K562 (cell line): ENCODE measurements at regions not wholly inside any gene's neighbourhood (a gene's known extent, or its start where the extent isn't known, plus 50 kb on each side); places are given as distances from the start of the nearest gene placed in this dataset.

Experiments
- ATAC-seq: fragments of 200-7000 bp; cut with Tn5 transposase; 3 replicates; pipeline ENCODE4 v1.9.1; 2020; ENCODE audit warnings: moderate library complexity
- BruUV-seq: library from RNA; stranded (reverse); fragments of 400-500 nt; replicated peaks from 2 replicates; lab custom pipeline; 2021; lab: Mats Ljungman, UMichigan
- CTCF ChIA-PET: fragments of 300-600 bp; formaldehyde crosslinking; extraction: SDS; loops from one replicate; lab custom pipeline; 2021; ENCODE audit warnings: low intra/inter-chr PET ratio; lab: Yijun Ruan, JAX
- POLR2A ChIA-PET: fragments of 300-600, 350-650 bp; sonication (Branson Sonifier 250); formaldehyde crosslinking; extraction: SDS; loops from one replicate; lab custom pipeline; 2021; ENCODE audit warnings: antibody characterized with exemption, inconsistent platforms; lab: Yijun Ruan, JAX
- DNase-seq, 4 experiments: peaks; one replicate each; pipeline versions ENCODE4 v3.0.0 to v3.0.0-alpha.2; 2011 to 2018; ENCODE audit warnings: low spot score in 3 of 4, mixed read lengths in 3 of 4; ENCODE audit errors: extremely low read depth in 1 of 4
- FAIRE-seq: peaks from 2 replicates; lab custom pipeline; 2011; peaks lifted over from hg19 to GRCh38; lab: Jason Lieb, UNC
- H2AFZ ChIP-seq: 2 replicates; pipeline ENCODE4 v1.6.0; 2011; ENCODE audit warnings: low read depth, low read length, control low read depth, inconsistent platforms
- H3K27ac ChIP-seq: fragments of 200-600 bp; 3 replicates; pipeline ENCODE4 v1.8.0; 2011; ENCODE audit warnings: low read depth, mild to moderate bottlenecking, control low read depth, inconsistent platforms, low read length, moderate library complexity, mixed read lengths; ENCODE audit errors: extremely low read depth
- H3K27me3 ChIP-seq, 2 experiments: fragments of 300-600 bp in 1 of 2; 2 replicates in 1 of 2; 3 replicates in 1 of 2; pipeline versions ENCODE4 v1.6.0 to v1.8.0; 2011; ENCODE audit warnings: inconsistent platforms in 2 of 2, low read length in 2 of 2, mild to moderate bottlenecking in 1 of 2, mixed read lengths in 1 of 2, moderate library complexity in 1 of 2; ENCODE audit not compliant: control insufficient read depth in 2 of 2, insufficient read depth in 2 of 2
- H3K36me3 ChIP-seq: fragments of 300-600 bp; 3 replicates; pipeline ENCODE4 v1.8.0; 2011; ENCODE audit warnings: mild to moderate bottlenecking, low read length, inconsistent platforms; ENCODE audit not compliant: control insufficient read depth, insufficient read depth
- H3K4me1 ChIP-seq, 2 experiments: fragments of 200-600 bp in 1 of 2; replicated peaks in 1 of 2; 2 replicates in 1 of 2; 3 replicates in 1 of 2; pipeline versions ENCODE4 v1.5.1 to v1.8.0; 2011; ENCODE audit warnings: inconsistent platforms in 2 of 2, low read length in 2 of 2, mild to moderate bottlenecking in 1 of 2, mixed read lengths in 1 of 2, moderate library complexity in 1 of 2; ENCODE audit not compliant: control insufficient read depth in 2 of 2, insufficient read depth in 2 of 2
- H3K4me2 ChIP-seq: 2 replicates; pipeline ENCODE4 v1.6.1; 2011; ENCODE audit warnings: low read length, control low read depth, inconsistent platforms, mixed read lengths; ENCODE audit not compliant: insufficient read depth
- H3K4me3 ChIP-seq: fragments of 200-600 bp; sonication (generic), shearing (Covaris generic); 2 replicates; pipeline ENCODE4 v1.5.1; 2016; ENCODE audit warnings: control low read depth, inconsistent platforms
- H3K79me2 ChIP-seq: fragments of 200-600 bp; 3 replicates; pipeline ENCODE4 v1.8.0; 2011; ENCODE audit warnings: low read length, inconsistent platforms; ENCODE audit not compliant: control insufficient read depth, insufficient read depth
- H3K9ac ChIP-seq, 2 experiments: 2 replicates each; pipeline versions ENCODE4 v1.6.0 to v1.6.1; 2011; ENCODE audit warnings: low read depth in 2 of 2, low read length in 2 of 2, control low read depth in 1 of 2, inconsistent platforms in 1 of 2, mild to moderate bottlenecking in 1 of 2, mixed read lengths in 1 of 2; ENCODE audit not compliant: insufficient read depth in 1 of 2
- H3K9me1 ChIP-seq: one replicate; pipeline ENCODE4 v1.6.0; 2011; ENCODE audit warnings: inconsistent platforms, mild to moderate bottlenecking, low read length, moderate library complexity; ENCODE audit not compliant: control insufficient read depth, insufficient read depth
- H3K9me3 ChIP-seq: replicated peaks from 2 replicates; pipeline ENCODE4 v1.5.1; 2011; ENCODE audit warnings: low read depth, low read length, inconsistent platforms; ENCODE audit not compliant: control insufficient read depth, insufficient read depth
- H4K20me1 ChIP-seq: replicated peaks from 2 replicates; pipeline ENCODE4 v1.6.1; 2011; ENCODE audit warnings: low read length, inconsistent platforms, mixed read lengths; ENCODE audit not compliant: control insufficient read depth, insufficient read depth
- CSDE1 ChIP-seq, 2 experiments: fragments of 450-650 bp; IDR thresholded peaks; 2 replicates each; pipeline ENCODE4 v1.6.1; 2016; ENCODE audit warnings: mild to moderate bottlenecking in 1 of 2
- MAFF ChIP-seq: IDR thresholded peaks from 2 replicates; pipeline ENCODE4 v1.6.1; 2012; ENCODE audit warnings: low read length, improper control_type of control experiment
- MEIS2 ChIP-seq: fragments of 450-650 bp; IDR thresholded peaks from 2 replicates; pipeline ENCODE4 v1.6.1; 2014; ENCODE audit warnings: mild to moderate bottlenecking; ENCODE audit not compliant: partially characterized antibody
- NFIC ChIP-seq: fragments of 450-650 bp; IDR thresholded peaks from 2 replicates; pipeline ENCODE4 v1.6.1; 2017; ENCODE audit warnings: mild to moderate bottlenecking, inconsistent platforms
- SAFB2 ChIP-seq: fragments of 200-400 bp; formaldehyde crosslinking; IDR thresholded peaks from 2 replicates; pipeline ENCODE4 v1.6.1; 2018; ENCODE audit warnings: borderline replicate concordance, low read length, low read depth, moderate library complexity; ENCODE audit not compliant: severe bottlenecking
- ZNF224 ChIP-seq: sonication (generic); formaldehyde crosslinking; IDR thresholded peaks from 2 replicates; pipeline ENCODE4 v1.8.0; 2022; ENCODE audit warnings: mild to moderate bottlenecking, missing genetic modification reagents
- ZNF24 ChIP-seq: fragments of 450-650 bp; IDR thresholded peaks from 2 replicates; pipeline ENCODE4 v1.6.1; 2016
- WGBS: fragments of 100-300 bp; shearing (Covaris generic); methylation state at CpG from one replicate; pipeline ENCODE4 v1.1.6; 2016; ENCODE audit warnings: low coverage, mixed read lengths; ENCODE audit not compliant: insufficient coverage; ENCODE audit errors: missing lambda C conversion rate; 5-methylcytosine and 5-hydroxymethylcytosine counted together
- in situ Hi-C: fragments of 300-500 bp; cut with MboI; formaldehyde crosslinking; loops from 4 replicates; pipeline ENCODE4 v1.15.0; 2018; ENCODE audit warnings: inconsistent platforms, mixed read lengths
- intact Hi-C: fragments of 100-400 bp; cut with micrococcal nuclease; formaldehyde crosslinking; loops from 2 replicates; pipeline ENCODE4 v1.14.2; 2022
- TF ChIP-seq, protein P1 (sequence below): sonication (generic); formaldehyde crosslinking; IDR thresholded peaks from 2 replicates; pipeline ENCODE4 v1.4.0; 2020; ENCODE audit warnings: mild to moderate bottlenecking, missing genetic modification reagents
- TF ChIP-seq, protein P2 (sequence below), 3 experiments: fragments of 200-800 bp in 1 of 3; fragments of 250-450 bp in 1 of 3; fragments of 450-650 bp in 1 of 3; sonication (Bioruptor Pico) in 1 of 3; sonication (Bioruptor generic) in 1 of 3; formaldehyde crosslinking in 1 of 3; IDR thresholded peaks; 2 replicates each; pipeline versions ENCODE4 v1.6.1 to v1.8.0; 2016 to 2022; ENCODE audit warnings: mild to moderate bottlenecking in 2 of 3, missing genetic modification characterization in 2 of 3, missing compliant biosample characterization in 1 of 3, moderate library complexity in 1 of 3

DNA sequence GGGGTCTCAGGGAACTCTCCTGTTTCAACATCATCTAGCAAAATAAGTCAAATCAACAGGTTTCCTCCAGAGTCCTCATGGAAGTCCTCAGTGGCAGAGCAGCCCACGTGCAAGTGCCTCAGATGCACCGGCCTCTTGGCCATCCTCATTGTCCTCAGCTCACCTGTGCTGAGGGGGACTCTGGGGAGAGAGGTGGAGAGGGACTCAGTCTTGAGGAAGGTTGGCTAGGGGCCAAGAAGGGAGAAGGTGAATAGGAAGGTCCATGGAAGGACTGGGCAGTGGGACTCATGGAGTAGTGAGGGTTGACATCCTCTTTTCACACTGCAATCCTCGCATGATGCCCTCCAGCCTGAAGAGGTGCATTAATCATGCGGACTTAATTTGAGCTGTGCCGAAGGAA lies 77.9 kb upstream of the DUSP22 start:
- DNase-seq (no peak), ATAC-seq (no peak), FAIRE-seq (no peak)
- ChIA-PET CTCF (no interaction called here), POLR2A (interaction anchor here (0.6 kb wide), 1 partner anchor 272 kb away, joined by 3 read pairs; no protein-coding TSS in a partner anchor)
- in situ Hi-C loops = loop anchor here (10.0 kb wide), 1 partner anchor 190 kb away; no protein-coding TSS in a partner anchor
- H3K4me2 ChIP-seq = no peak overlapping the region
- peak; percentile 53 for TF ChIP-seq NFIC
- TF ChIP-seq MAFF = no peak
- intact Hi-C loops = no loop called here
- H3K27me3 ChIP-seq = peaks cover 32 to 54% of the 10 kb centered on the region in 2 experiments
- H3K9me3 ChIP-seq = no peaks in the 10 kb centered on the region
- no peak overlapping the region for H3K4me3 ChIP-seq
- H3K9ac ChIP-seq = no peak overlapping the region
- H2AFZ ChIP-seq = no peak overlapping the region
- H3K79me2 ChIP-seq = no peaks in the 10 kb centered on the region
- WGBS = 4% methylated on average over 5 of the region's 5 CpGs
- BruUV-seq = no TSS peak
- H3K36me3 ChIP-seq = no peaks in the 10 kb centered on the region
- no peaks in the 10 kb centered on the region for H3K9me1 ChIP-seq
- H4K20me1 ChIP-seq = no peaks in the 10 kb centered on the region
- peaks cover 0 to 7% of the 10 kb centered on the region in 2 experiments; a peak in 2 of 5 replicates for H3K4me1 ChIP-seq
- H3K27ac ChIP-seq = no peak overlapping the region

DNA sequence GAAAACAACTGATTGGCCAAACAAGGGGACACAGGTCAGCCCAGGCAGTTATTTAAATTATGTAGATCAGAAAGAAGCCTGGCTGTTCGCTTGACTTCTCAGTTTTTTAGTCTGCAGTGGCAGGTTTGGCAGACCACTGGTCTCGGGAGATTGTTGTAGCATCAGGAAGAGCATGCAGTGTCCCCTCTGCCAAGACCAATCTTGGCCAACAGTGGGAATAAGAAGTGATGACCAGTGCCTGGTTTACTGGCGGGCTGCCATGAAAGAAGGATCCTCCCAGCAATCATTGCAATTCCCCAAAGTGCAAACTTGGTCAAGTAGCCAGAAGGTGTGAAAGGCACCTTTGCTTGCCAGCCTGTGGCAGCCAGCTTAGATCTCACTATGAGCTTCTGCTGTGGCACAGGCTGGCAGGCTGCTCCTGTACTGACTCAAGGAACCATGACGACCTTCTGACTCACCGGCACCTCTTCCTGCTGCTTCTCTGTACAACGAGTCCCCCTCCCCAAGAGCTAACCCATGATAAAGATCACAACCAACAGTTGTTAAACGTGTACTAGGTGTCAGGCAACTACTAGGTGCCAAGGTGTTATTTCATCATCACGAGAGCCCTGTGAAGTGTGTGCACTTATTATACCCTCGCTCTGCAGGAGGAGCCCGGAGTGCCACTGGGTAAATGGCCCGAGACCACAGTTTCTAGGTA lies 76.8 kb upstream of the DUSP22 start:
- FAIRE-seq (no peak), DNase-seq (no peak), ATAC-seq (no peak)
- Histone ChIP-seq H3K9ac (no peak overlapping the region), H3K4me1 (peaks cover 9 to 11% of the 10 kb centered on the region in 2 experiments; a peak in 4 of 5 replicates), H4K20me1 (no peaks in the 10 kb centered on the region), H3K27me3 (peaks cover 22 to 48% of the 10 kb centered on the region in 2 experiments; a peak in 4 of 5 replicates), H3K4me3 (no peak overlapping the region), H3K9me1 (no peaks in the 10 kb centered on the region), H2AFZ (no peak overlapping the region), H3K79me2 (no peaks in the 10 kb centered on the region), H3K36me3 (no peaks in the 10 kb centered on the region), H3K9me3 (no peaks in the 10 kb centered on the region), H3K4me2 (no peak overlapping the region), H3K27ac (no peak overlapping the region)
- WGBS = 4% methylated on average over 11 of the region's 11 CpGs
- no TSS peak for BruUV-seq
- ChIA-PET CTCF (interaction anchor here (3.5 kb wide), 1 partner anchor 193 kb away, joined by 14 read pairs; no protein-coding TSS in a partner anchor), POLR2A (interaction anchor here (0.6 kb wide), 1 partner anchor 115 kb away, joined by 3 read pairs; no protein-coding TSS in a partner anchor)
- in situ Hi-C loops = loop anchor here (10.0 kb wide), 1 partner anchor 189 kb away; no protein-coding TSS in a partner anchor
- intact Hi-C loops = loop anchor here (2.0 to 5.0 kb wide), 2 partner anchors 147 to 193 kb away; no protein-coding TSS in a partner anchor
- TF ChIP-seq CSDE1 (IDR thresholded peaks at IDR 0.05) = no peak
- no peak for TF ChIP-seq MEIS2
- TF ChIP-seq, protein P1, sequence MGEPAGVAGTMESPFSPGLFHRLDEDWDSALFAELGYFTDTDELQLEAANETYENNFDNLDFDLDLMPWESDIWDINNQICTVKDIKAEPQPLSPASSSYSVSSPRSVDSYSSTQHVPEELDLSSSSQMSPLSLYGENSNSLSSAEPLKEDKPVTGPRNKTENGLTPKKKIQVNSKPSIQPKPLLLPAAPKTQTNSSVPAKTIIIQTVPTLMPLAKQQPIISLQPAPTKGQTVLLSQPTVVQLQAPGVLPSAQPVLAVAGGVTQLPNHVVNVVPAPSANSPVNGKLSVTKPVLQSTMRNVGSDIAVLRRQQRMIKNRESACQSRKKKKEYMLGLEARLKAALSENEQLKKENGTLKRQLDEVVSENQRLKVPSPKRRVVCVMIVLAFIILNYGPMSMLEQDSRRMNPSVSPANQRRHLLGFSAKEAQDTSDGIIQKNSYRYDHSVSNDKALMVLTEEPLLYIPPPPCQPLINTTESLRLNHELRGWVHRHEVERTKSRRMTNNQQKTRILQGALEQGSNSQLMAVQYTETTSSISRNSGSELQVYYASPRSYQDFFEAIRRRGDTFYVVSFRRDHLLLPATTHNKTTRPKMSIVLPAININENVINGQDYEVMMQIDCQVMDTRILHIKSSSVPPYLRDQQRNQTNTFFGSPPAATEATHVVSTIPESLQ (CRISPR knock-in tag) = no peak
- no peak for TF ChIP-seq ZNF224 (CRISPR knock-in tag)
- TF ChIP-seq SAFB2 = no peak
- TF ChIP-seq, protein P2, sequence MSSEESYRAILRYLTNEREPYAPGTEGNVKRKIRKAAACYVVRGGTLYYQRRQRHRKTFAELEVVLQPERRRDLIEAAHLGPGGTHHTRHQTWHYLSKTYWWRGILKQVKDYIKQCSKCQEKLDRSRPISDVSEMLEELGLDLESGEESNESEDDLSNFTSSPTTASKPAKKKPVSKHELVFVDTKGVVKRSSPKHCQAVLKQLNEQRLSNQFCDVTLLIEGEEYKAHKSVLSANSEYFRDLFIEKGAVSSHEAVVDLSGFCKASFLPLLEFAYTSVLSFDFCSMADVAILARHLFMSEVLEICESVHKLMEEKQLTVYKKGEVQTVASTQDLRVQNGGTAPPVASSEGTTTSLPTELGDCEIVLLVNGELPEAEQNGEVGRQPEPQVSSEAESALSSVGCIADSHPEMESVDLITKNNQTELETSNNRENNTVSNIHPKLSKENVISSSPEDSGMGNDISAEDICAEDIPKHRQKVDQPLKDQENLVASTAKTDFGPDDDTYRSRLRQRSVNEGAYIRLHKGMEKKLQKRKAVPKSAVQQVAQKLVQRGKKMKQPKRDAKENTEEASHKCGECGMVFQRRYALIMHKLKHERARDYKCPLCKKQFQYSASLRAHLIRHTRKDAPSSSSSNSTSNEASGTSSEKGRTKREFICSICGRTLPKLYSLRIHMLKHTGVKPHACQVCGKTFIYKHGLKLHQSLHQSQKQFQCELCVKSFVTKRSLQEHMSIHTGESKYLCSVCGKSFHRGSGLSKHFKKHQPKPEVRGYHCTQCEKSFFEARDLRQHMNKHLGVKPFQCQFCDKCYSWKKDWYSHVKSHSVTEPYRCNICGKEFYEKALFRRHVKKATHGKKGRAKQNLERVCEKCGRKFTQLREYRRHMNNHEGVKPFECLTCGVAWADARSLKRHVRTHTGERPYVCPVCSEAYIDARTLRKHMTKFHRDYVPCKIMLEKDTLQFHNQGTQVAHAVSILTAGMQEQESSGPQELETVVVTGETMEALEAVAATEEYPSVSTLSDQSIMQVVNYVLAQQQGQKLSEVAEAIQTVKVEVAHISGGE (CRISPR knock-in tag; IDR thresholded peaks at IDR 0.05) = no peak
- TF ChIP-seq ZNF24 = no peak
